ENCODE measurements at regions not wholly inside any gene's neighbourhood (a gene's known extent, or its start where the extent isn't known, plus 50 kb on each side); places are given as distances from the start of the nearest gene placed in this dataset.

DNA sequence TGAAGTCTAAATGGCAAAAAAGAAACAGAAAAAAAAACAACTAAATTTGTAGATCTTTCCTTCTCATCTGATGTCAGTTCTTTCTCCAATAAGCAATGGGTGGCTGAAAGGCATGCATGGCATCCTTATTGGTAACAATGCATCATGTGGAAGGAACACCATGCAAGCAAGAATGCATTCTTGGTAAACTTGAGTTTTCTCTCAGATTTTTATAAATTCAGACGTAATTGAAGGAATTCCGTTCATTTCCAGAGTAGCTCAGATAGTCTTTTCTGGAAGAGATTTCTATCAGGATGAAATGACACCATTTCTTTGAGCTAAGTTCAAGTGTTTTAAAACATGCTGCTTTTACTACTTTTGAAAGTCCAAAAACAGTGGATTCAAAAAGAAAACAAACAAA, 373.0 kb downstream of the COG6 start:
- H3K27me3 ChIP-seq (ENCODE audit: insufficient read depth, low read length) = no peaks in the 10 kb centered on the region
- H3K4me1 ChIP-seq (ENCODE audit: insufficient read depth, low read length, severe bottlenecking) = peaks cover 10% of the 10 kb centered on the region
- H3K79me2 ChIP-seq (ENCODE audit: insufficient read depth, low read length) = no peaks in the 10 kb centered on the region
- H3K4me2 ChIP-seq (ENCODE audit: low read length) = no peak overlapping the region
- no peaks in the 10 kb centered on the region for H3F3A ChIP-seq (ENCODE audit: insufficient read depth, low read length)
- no peak overlapping the region for H3K27ac ChIP-seq (ENCODE audit: low read depth, low read length, poor library complexity, severe bottlenecking)
- no peak overlapping the region for H2AFZ ChIP-seq (ENCODE audit: low read length)
- H3K36me3 ChIP-seq (ENCODE audit: insufficient read depth, low read length) = no peaks in the 10 kb centered on the region
- H3K4me3 ChIP-seq (ENCODE audit: low read depth, low read length, poor library complexity, severe bottlenecking) = no peak overlapping the region
- H4K20me1 ChIP-seq (ENCODE audit: insufficient read depth, low read length) = no peaks in the 10 kb centered on the region
- no peak overlapping the region for H3K9ac ChIP-seq (ENCODE audit: low read length)
- H3K9me3 ChIP-seq (ENCODE audit: low read length) = no peaks in the 10 kb centered on the region
- TF ChIP-seq, protein P1, sequence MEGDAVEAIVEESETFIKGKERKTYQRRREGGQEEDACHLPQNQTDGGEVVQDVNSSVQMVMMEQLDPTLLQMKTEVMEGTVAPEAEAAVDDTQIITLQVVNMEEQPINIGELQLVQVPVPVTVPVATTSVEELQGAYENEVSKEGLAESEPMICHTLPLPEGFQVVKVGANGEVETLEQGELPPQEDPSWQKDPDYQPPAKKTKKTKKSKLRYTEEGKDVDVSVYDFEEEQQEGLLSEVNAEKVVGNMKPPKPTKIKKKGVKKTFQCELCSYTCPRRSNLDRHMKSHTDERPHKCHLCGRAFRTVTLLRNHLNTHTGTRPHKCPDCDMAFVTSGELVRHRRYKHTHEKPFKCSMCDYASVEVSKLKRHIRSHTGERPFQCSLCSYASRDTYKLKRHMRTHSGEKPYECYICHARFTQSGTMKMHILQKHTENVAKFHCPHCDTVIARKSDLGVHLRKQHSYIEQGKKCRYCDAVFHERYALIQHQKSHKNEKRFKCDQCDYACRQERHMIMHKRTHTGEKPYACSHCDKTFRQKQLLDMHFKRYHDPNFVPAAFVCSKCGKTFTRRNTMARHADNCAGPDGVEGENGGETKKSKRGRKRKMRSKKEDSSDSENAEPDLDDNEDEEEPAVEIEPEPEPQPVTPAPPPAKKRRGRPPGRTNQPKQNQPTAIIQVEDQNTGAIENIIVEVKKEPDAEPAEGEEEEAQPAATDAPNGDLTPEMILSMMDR (IDR thresholded peaks at IDR 0.05; ENCODE audit: low read length) = no peak
- TF ChIP-seq EZH2 (IDR thresholded peaks at IDR 0.05; ENCODE audit: borderline replicate concordance, low read length) = no peak
- H3K9me2 ChIP-seq (ENCODE audit: low read depth, low read length) = no peaks in the 10 kb centered on the region

- no peaks in the 10 kb centered on the region for H3F3A ChIP-seq (ENCODE audit: insufficient read depth, low read length)
- no peaks in the 10 kb centered on the region for H3K9me2 ChIP-seq (ENCODE audit: low read depth, low read length)
- no peaks in the 10 kb centered on the region for H4K20me1 ChIP-seq (ENCODE audit: insufficient read depth, low read length)
- no peak for TF ChIP-seq EZH2 (IDR thresholded peaks at IDR 0.05; ENCODE audit: borderline replicate concordance, low read length)
- TF ChIP-seq, protein P1 (IDR thresholded peaks at IDR 0.05; ENCODE audit: low read length) = no peak
- no peak overlapping the region for H3K9ac ChIP-seq (ENCODE audit: low read length)
- no peak overlapping the region for H3K27ac ChIP-seq (ENCODE audit: low read depth, low read length, poor library complexity, severe bottlenecking)
- H3K79me2 ChIP-seq (ENCODE audit: insufficient read depth, low read length) = no peaks in the 10 kb centered on the region
- H2AFZ ChIP-seq (ENCODE audit: low read length) = no peak overlapping the region
- no peaks in the 10 kb centered on the region for H3K9me3 ChIP-seq (ENCODE audit: low read length)
- no peaks in the 10 kb centered on the region for H3K27me3 ChIP-seq (ENCODE audit: insufficient read depth, low read length)
- peaks cover 8% of the 10 kb centered on the region for H3K4me1 ChIP-seq (ENCODE audit: insufficient read depth, low read length, severe bottlenecking)
- H3K4me3 ChIP-seq (ENCODE audit: low read depth, low read length, poor library complexity, severe bottlenecking) = no peak overlapping the region
- no peak overlapping the region for H3K4me2 ChIP-seq (ENCODE audit: low read length)
- H3K36me3 ChIP-seq (ENCODE audit: insufficient read depth, low read length) = no peaks in the 10 kb centered on the region
Observed at GRCh38 chr13:40031031-40031430, 375.6 kb downstream of the COG6 start.

DNA sequence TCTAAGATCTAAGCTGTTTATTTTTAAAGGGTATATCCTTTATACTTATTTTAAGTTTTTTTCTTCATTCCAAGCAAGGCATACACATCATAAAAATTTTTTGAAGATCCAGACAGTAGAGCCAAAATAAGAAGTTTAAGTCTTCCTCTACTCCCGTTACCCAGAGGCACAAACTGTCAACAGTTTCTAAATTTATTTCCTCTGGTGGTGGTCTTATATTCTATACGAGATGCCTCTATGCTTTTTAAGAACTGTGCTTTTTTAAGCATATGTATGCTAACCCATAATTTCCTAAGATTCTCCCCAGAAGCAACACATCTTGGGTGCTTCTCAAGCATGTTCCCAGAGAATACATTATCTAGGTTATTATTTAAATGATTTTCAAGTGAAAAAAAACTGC, 383.6 kb downstream of the COG6 start:
- H3K9me3 ChIP-seq (ENCODE audit: low read length) = no peaks in the 10 kb centered on the region
- H3K9ac ChIP-seq (ENCODE audit: low read length) = no peak overlapping the region
- no peaks in the 10 kb centered on the region for H3F3A ChIP-seq (ENCODE audit: insufficient read depth, low read length)
- no peak overlapping the region for H2AFZ ChIP-seq (ENCODE audit: low read length)
- no peak overlapping the region for H3K27ac ChIP-seq (ENCODE audit: low read depth, low read length, poor library complexity, severe bottlenecking)
- no peaks in the 10 kb centered on the region for H3K9me2 ChIP-seq (ENCODE audit: low read depth, low read length)
- H3K4me1 ChIP-seq (ENCODE audit: insufficient read depth, low read length, severe bottlenecking) = peaks cover 4% of the 10 kb centered on the region
- H3K4me3 ChIP-seq (ENCODE audit: low read depth, low read length, poor library complexity, severe bottlenecking) = no peak overlapping the region
- H3K79me2 ChIP-seq (ENCODE audit: insufficient read depth, low read length) = no peaks in the 10 kb centered on the region
- H3K27me3 ChIP-seq (ENCODE audit: insufficient read depth, low read length) = no peaks in the 10 kb centered on the region
- no peaks in the 10 kb centered on the region for H3K36me3 ChIP-seq (ENCODE audit: insufficient read depth, low read length)
- no peak for TF ChIP-seq EZH2 (IDR thresholded peaks at IDR 0.05; ENCODE audit: borderline replicate concordance, low read length)
- TF ChIP-seq, protein P1 (IDR thresholded peaks at IDR 0.05; ENCODE audit: low read length) = no peak
- no peak overlapping the region for H3K4me2 ChIP-seq (ENCODE audit: low read length)
- H4K20me1 ChIP-seq (ENCODE audit: insufficient read depth, low read length) = no peaks in the 10 kb centered on the region
